Suprapubic skin (tissue), 3 donors: ENCODE measurements at regions not wholly inside any gene's neighbourhood (a gene's known extent, or its start where the extent isn't known, plus 50 kb on each side); places are given as distances from the start of the nearest gene placed in this dataset.

Source experiments
- CTCF ChIP-seq, 2 donors: fragments of 200-600 bp in 1 of 2; fragments of 450-650 bp in 1 of 2; sonication (generic) in 1 of 2; IDR thresholded peaks; one replicate each; pipeline ENCODE4 v1.5.1; 2016 to 2019; ENCODE audit warnings: antibody characterized with exemption in 2 of 2, mild to moderate bottlenecking in 1 of 2, moderate library complexity in 1 of 2
- EP300 ChIP-seq: sonication (generic); formaldehyde crosslinking; IDR thresholded peaks from one replicate; pipeline ENCODE4 v1.6.1; 2017; ENCODE audit warnings: antibody characterized with exemption

- TF ChIP-seq EP300 (no peak), CTCF (IDR thresholded peaks at IDR 0.05) (no peak)
Measured at GRCh38 chr3:157786211-157786610, 283.0 kb upstream of the VEPH1 start.
